Nephron progenitor cell (in vitro differentiated cells): ENCODE measurements at regions not wholly inside any gene's neighbourhood (a gene's known extent, or its start where the extent isn't known, plus 50 kb on each side); places are given as distances from the start of the nearest gene placed in this dataset.

ENCODE experiments used
- DNase-seq: peaks from one replicate; pipeline ENCODE4 v3.0.0; 2021
- H3K27ac Mint-ChIP-seq: 2 replicates; pipeline ENCODE4 v1.8.0; 2021; ENCODE audit warnings: mild to moderate bottlenecking, moderate library complexity, mixed read lengths
- H3K27me3 Mint-ChIP-seq: 2 replicates; pipeline ENCODE4 v1.8.0; 2021; ENCODE audit warnings: mild to moderate bottlenecking, low read depth, mixed read lengths; ENCODE audit not compliant: poor library complexity
- H3K36me3 Mint-ChIP-seq: 2 replicates; pipeline ENCODE4 v1.8.0; 2021; ENCODE audit warnings: low read depth, mixed read lengths
- H3K4me1 Mint-ChIP-seq: 2 replicates; pipeline ENCODE4 v1.8.0; 2021; ENCODE audit warnings: mixed read lengths
- H3K4me3 Mint-ChIP-seq: 2 replicates; pipeline ENCODE4 v1.8.0; 2021; ENCODE audit warnings: mild to moderate bottlenecking, moderate library complexity, mixed read lengths
- H3K9me3 Mint-ChIP-seq: 2 replicates; pipeline ENCODE4 v1.8.0; 2021; ENCODE audit warnings: mild to moderate bottlenecking, moderate library complexity, mixed read lengths
- TF ChIP-seq, protein P1 (sequence below): fragments of 200-600 bp; sonication (generic); IDR thresholded peaks from 2 replicates; pipeline ENCODE4 v1.5.0; 2021; ENCODE audit warnings: antibody characterized with exemption

DNA sequence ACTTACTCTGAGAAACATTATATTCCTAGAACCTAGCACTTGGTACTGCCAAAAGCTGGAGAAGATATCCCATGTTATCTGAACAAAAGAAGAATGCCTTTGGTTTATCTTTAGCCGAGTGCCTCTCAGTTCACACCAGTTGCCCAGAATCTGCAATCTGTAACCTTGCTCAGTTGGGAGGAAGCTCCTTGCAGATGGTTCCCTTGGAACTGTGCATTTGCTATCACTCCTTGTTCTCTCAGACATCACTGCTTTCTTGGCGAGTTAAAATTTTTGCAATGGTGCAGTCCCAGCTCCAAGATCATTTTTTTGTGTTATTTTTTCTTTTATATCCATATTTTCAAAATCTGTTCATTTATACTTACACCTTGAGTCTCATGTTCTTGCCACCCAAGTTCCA is 446.5 kb downstream of the KCNJ2 start:
- H3K36me3 Mint-ChIP-seq = no peaks in the 10 kb centered on the region
- no peak overlapping the region for H3K27ac Mint-ChIP-seq
- no peak overlapping the region for H3K4me3 Mint-ChIP-seq
- H3K27me3 Mint-ChIP-seq = peaks cover 2% of the 10 kb centered on the region
- no peak for DNase-seq
- no peaks in the 10 kb centered on the region for H3K4me1 Mint-ChIP-seq
- TF ChIP-seq, protein P1, sequence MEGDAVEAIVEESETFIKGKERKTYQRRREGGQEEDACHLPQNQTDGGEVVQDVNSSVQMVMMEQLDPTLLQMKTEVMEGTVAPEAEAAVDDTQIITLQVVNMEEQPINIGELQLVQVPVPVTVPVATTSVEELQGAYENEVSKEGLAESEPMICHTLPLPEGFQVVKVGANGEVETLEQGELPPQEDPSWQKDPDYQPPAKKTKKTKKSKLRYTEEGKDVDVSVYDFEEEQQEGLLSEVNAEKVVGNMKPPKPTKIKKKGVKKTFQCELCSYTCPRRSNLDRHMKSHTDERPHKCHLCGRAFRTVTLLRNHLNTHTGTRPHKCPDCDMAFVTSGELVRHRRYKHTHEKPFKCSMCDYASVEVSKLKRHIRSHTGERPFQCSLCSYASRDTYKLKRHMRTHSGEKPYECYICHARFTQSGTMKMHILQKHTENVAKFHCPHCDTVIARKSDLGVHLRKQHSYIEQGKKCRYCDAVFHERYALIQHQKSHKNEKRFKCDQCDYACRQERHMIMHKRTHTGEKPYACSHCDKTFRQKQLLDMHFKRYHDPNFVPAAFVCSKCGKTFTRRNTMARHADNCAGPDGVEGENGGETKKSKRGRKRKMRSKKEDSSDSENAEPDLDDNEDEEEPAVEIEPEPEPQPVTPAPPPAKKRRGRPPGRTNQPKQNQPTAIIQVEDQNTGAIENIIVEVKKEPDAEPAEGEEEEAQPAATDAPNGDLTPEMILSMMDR = no peak
- H3K9me3 Mint-ChIP-seq = no peaks in the 10 kb centered on the region

DNA sequence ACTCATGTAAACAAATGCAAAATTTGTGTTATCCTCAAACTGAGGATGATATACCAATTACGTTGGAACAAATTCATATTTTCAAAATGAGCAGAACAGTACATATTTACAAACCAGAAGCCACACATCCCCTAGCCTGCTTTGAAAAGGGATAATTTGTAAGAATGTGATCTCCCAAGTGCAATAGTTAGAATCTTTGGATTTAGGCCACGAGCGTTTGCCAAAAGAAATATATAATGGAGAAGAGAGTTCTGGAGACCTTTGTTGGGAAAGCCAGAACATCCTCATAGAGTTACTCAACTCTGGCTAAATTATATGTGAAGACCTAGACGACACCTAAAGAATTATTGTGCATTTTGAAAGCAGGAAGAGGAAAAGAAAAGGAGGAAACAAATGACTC is 449.3 kb downstream of the KCNJ2 start:
- Mint-ChIP-seq H3K9me3 (no peaks in the 10 kb centered on the region), H3K4me3 (no peak overlapping the region), H3K27ac (no peak overlapping the region), H3K4me1 (peaks cover 12% of the 10 kb centered on the region), H3K36me3 (no peaks in the 10 kb centered on the region), H3K27me3 (peaks cover 4% of the 10 kb centered on the region)
- DNase-seq = no peak
- TF ChIP-seq, protein P1 = no peak

DNA sequence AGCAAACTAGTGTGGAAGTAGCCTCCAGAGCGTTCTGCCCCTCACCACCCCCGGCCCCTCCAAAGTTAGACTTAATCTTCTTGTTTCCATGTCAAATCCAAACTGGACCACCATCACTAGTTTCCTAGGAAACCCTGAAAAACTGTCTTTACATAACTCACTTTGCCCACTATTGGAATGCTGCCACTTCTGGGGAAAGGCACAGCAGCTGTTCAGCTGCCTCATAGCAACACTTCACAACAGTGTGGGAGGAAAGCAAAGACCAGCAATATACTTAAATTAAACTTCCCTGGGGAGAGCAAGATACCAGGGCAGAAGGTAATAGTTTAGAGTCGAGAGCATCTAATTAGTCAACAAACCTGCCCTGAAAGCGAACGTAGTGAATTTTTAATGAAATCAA is 452.2 kb downstream of the KCNJ2 start:
- no peak overlapping the region for H3K4me3 Mint-ChIP-seq

DNA sequence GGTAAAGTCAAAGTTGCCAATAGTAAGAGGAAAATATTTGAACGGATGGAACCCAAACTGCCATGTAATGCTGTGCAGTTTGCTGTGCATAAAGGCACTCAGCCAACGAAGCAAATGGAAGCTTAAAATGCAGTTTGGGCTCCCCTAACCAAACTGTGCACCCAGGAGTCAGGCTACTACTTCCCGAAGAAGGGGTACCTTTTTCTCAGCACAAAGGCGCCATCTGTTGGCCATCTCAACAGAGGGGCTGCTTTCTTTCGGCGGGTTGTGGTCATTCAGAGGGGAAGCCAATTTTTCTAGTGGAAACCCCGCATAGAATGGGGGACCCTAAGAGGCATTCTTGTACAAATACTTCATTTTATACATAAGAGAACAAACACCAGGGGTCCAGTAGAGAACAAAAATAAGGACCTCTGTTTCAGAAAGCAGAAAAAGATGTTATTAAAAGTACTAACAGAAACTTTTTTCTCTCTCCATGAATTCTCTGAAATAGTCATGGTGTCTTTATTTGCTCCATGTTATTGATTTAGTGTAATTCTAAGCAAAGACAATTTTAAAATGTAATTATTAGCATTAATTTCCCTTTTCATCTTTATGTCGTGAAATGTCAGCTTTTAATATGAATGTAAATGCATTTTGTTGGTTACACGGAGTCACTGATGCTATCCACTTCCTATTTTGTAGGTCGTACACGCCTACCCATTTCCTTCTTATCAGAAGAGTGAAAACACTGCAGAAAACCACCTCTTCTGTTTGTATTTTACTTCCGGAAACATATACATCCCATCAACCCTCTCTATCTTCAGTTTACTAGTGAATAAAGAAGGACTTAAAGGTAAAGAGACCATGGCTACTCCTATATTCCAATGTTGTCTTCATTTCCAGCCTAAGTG is 453.3 kb downstream of the KCNJ2 start:
- no peaks in the 10 kb centered on the region for H3K36me3 Mint-ChIP-seq
- H3K27me3 Mint-ChIP-seq = peaks cover 6% of the 10 kb centered on the region
- H3K4me3 Mint-ChIP-seq = no peak overlapping the region
- peak; percentile 64 for DNase-seq
- TF ChIP-seq, protein P1 = peak; percentile 65
- no peaks in the 10 kb centered on the region for H3K9me3 Mint-ChIP-seq
- H3K4me1 Mint-ChIP-seq = peaks cover 12% of the 10 kb centered on the region
- H3K27ac Mint-ChIP-seq = no peak overlapping the region

More for the DNA sequence above, 452.2 kb downstream of the KCNJ2 start:
- no peak overlapping the region for H3K27ac Mint-ChIP-seq
- DNase-seq = no peak
- no peaks in the 10 kb centered on the region for H3K36me3 Mint-ChIP-seq
- H3K27me3 Mint-ChIP-seq = peaks cover 6% of the 10 kb centered on the region
- TF ChIP-seq, protein P1 = no peak
- H3K9me3 Mint-ChIP-seq = no peaks in the 10 kb centered on the region
- H3K4me1 Mint-ChIP-seq = peaks cover 12% of the 10 kb centered on the region

DNA sequence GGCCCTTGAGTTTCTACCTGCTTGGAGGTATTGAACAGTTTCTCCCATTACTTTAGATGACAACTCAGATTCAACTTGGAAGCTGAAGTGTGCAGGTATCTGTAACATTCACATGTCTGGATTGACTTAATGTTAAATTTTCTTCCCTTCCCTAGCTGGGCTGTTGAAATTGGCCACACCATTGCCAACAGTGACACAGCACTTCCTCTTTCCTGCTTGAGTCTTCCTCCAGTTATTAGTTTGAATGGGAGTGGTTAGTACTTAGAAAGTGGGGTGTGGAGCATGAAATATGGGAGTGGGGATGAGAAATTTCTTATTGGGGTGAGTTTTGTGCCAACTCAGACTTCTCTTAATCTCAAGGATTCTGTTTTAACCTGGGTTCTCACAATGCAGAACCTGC is 454.9 kb downstream of the KCNJ2 start:
- Mint-ChIP-seq H3K27ac (no peak overlapping the region), H3K9me3 (no peaks in the 10 kb centered on the region), H3K27me3 (peaks cover 6% of the 10 kb centered on the region), H3K4me1 (peaks cover 12% of the 10 kb centered on the region), H3K4me3 (no peak overlapping the region), H3K36me3 (no peaks in the 10 kb centered on the region)
- TF ChIP-seq, protein P1 = no peak
- DNase-seq = no peak

DNA sequence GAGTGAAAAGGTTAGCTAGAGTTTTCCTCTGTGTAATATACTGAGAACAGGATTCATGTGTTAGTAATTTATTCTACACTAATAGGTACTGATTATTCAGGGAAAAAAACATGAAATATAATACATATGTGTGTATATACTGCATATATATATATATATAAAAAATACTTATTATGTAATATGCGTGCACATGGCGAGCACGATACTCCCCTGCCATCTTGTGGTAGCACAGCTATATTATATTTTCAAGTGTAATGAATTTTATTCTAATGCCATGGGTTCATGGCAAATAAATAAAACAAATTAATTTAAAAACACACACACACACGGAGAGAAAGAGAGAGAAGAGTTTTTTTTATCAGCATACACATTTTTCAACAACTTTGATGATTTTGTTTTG is 460.6 kb downstream of the KCNJ2 start:
- Mint-ChIP-seq H3K27me3 (peaks cover 7% of the 10 kb centered on the region), H3K36me3 (no peaks in the 10 kb centered on the region), H3K4me1 (peaks cover 4% of the 10 kb centered on the region), H3K27ac (no peak overlapping the region), H3K9me3 (no peaks in the 10 kb centered on the region), H3K4me3 (no peak overlapping the region)
- DNase-seq = no peak
- TF ChIP-seq, protein P1 = no peak
